Breast epithelium (tissue), 4 donors: ENCODE measurements at regions not wholly inside any gene's neighbourhood (a gene's known extent, or its start where the extent isn't known, plus 50 kb on each side); places are given as distances from the start of the nearest gene placed in this dataset.

ENCODE experiments used
- DNase-seq, 2 donors: peaks; one replicate each; pipeline ENCODE4 v3.0.0-alpha.2; 2019; ENCODE audit warnings: low spot score in 2 of 2
- H3K27ac ChIP-seq, 2 donors: fragments of 200-600 bp; sonication (generic) in 1 of 2; one replicate each; pipeline ENCODE4 v1.5.1; 2016 to 2019; ENCODE audit warnings: mild to moderate bottlenecking in 1 of 2
- H3K27me3 ChIP-seq, 2 donors: fragments of 200-600 bp; sonication (generic) in 1 of 2; one replicate each; pipeline versions ENCODE4 v1.5.1 to v1.6.0; 2017 to 2019; ENCODE audit warnings: control low read depth in 1 of 2, mild to moderate bottlenecking in 1 of 2
- H3K36me3 ChIP-seq: fragments of 200-600 bp; one replicate; pipeline ENCODE4 v1.5.1; 2019
- H3K4me1 ChIP-seq, 2 donors: fragments of 200-600 bp; sonication (generic); one replicate each; pipeline ENCODE4 v1.5.1; 2016 to 2019; ENCODE audit warnings: control low read depth in 1 of 2
- H3K4me3 ChIP-seq, 3 donors: fragments of 200-600 bp; sonication (generic); 1 replicate in 2 of 3; 2 replicates in 1 of 3; pipeline ENCODE4 v1.5.1; 2016 to 2019; ENCODE audit warnings: mild to moderate bottlenecking in 3 of 3, moderate library complexity in 2 of 3
- H3K9me3 ChIP-seq, 2 donors: fragments of 200-600 bp; sonication (generic) in 1 of 2; one replicate each; pipeline ENCODE4 v1.5.1; 2016 to 2019; ENCODE audit warnings: control low read depth in 1 of 2
- CTCF ChIP-seq, 3 donors: fragments of 450-650 bp; IDR thresholded peaks; one replicate each; pipeline ENCODE4 v1.5.1; 2016 to 2017; ENCODE audit warnings: antibody characterized with exemption in 3 of 3, mild to moderate bottlenecking in 3 of 3, moderate library complexity in 3 of 3
- POLR2A ChIP-seq: fragments of 450-650 bp; IDR thresholded peaks from one replicate; pipeline ENCODE4 v1.6.1; 2016; ENCODE audit warnings: antibody characterized with exemption, mild to moderate bottlenecking, moderate library complexity
- POLR2AphosphoS5 ChIP-seq, 3 donors: sonication (generic); formaldehyde crosslinking; IDR thresholded peaks; one replicate each; pipeline ENCODE4 v1.6.1; 2017; ENCODE audit warnings: antibody characterized with exemption in 3 of 3
- intact Hi-C: fragments of 100-400 bp; cut with DNase I; formaldehyde crosslinking; loops from one replicate; pipeline ENCODE4 v1.15.1; 2023; ENCODE audit warnings: low total_unique reads

DNA sequence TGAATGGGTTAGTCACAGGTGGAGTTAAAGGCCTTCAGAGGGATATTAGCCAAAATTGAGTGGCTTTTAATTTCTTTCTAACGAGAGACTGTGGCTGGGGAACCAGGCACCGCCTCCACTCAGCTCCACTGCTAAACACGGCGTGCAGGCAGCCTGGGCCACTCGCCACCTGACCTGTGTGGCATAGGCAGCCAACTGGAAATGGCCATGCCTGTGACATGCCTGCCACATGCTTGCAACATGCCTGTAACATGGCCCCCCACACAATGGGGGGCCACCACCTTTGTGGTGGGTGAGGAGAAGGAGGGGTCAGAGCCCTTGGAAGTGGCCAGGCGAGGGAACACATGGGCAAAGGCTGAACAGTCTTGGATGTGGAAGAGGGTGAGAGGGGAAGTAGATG, 60.1 kb upstream of the PAX2 start:
- intact Hi-C loops: no loop called here
- Histone ChIP-seq H3K4me3 (no peak overlapping the region), H3K4me1 (no peaks in the 10 kb centered on the region), H3K27me3 (peaks cover 0 to 94% of the 10 kb centered on the region in 2 donors), H3K36me3 (no peaks in the 10 kb centered on the region), H3K27ac (no peak overlapping the region), H3K9me3 (no peaks in the 10 kb centered on the region)
- DNase-seq: no peak
- TF ChIP-seq CTCF (IDR thresholded peaks at IDR 0.05) (no peak), POLR2AphosphoS5 (IDR thresholded peaks at IDR 0.05) (no peak), POLR2A (no peak)

- no peak for DNase-seq
- Histone ChIP-seq H3K36me3 (no peaks in the 10 kb centered on the region), H3K9me3 (no peaks in the 10 kb centered on the region), H3K4me3 (no peak overlapping the region), H3K4me1 (no peaks in the 10 kb centered on the region), H3K27me3 (peaks cover 0 to 79% of the 10 kb centered on the region in 2 donors), H3K27ac (no peak overlapping the region)
- TF ChIP-seq POLR2AphosphoS5 (IDR thresholded peaks at IDR 0.05): no peak
- TF ChIP-seq CTCF (IDR thresholded peaks at IDR 0.05): no peak
- TF ChIP-seq POLR2A: no peak
- intact Hi-C loops: loop anchor here (2.0 kb wide), 1 partner anchor 71 kb away; no protein-coding TSS in a partner anchor
Observed at GRCh38 chr10:100687143-100688003, 58.0 kb upstream of the PAX2 start.

GRCh38 chr10:100688201-100688600, 57.2 kb upstream of the PAX2 start:
- Histone ChIP-seq H3K4me1 (no peaks in the 10 kb centered on the region), H3K36me3 (no peaks in the 10 kb centered on the region), H3K27ac (no peak overlapping the region), H3K4me3 (no peak overlapping the region), H3K27me3 (peaks cover 0 to 71% of the 10 kb centered on the region in 2 donors), H3K9me3 (no peaks in the 10 kb centered on the region)
- intact Hi-C loops: loop anchor here (2.0 kb wide), 1 partner anchor 71 kb away; no protein-coding TSS in a partner anchor
- TF ChIP-seq POLR2AphosphoS5 (IDR thresholded peaks at IDR 0.05) (no peak), POLR2A (no peak), CTCF (IDR thresholded peaks at IDR 0.05) (no peak)
- no peak for DNase-seq

DNA sequence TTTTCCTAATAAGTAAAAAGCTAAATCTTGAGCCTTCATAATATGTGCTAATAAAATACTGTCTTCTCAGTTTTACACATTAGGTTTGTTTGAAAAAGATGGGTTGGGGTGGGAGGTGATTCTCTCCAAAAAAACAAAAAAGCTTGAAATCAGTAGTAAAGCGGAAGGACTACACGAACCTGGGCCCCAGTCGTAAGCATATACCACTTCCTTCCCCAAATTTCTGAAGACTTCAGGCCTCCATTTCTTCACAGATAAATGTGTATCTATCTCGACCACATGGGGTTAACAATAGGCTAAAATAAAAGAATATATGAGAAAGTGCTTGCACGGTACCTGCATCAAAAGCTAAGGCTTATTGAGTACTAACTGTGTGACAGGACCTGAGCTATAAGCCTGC, 51.6 kb upstream of the PAX2 start:
- H3K27ac ChIP-seq: no peak overlapping the region
- no peak overlapping the region for H3K4me3 ChIP-seq
- H3K9me3 ChIP-seq: no peaks in the 10 kb centered on the region
- H3K4me1 ChIP-seq: no peaks in the 10 kb centered on the region
- no peak for DNase-seq
- H3K27me3 ChIP-seq: peaks cover 0 to 18% of the 10 kb centered on the region in 2 donors
- H3K36me3 ChIP-seq: no peaks in the 10 kb centered on the region
- TF ChIP-seq CTCF (IDR thresholded peaks at IDR 0.05) (no peak), POLR2A (no peak)
- intact Hi-C loops: no loop called here
